Inferior parietal cortex (tissue), 1 donor: ENCODE measurements at regions not wholly inside any gene's neighbourhood (a gene's known extent, or its start where the extent isn't known, plus 50 kb on each side); places are given as distances from the start of the nearest gene placed in this dataset.
"Not testable (repeated sequence)": the region's sequence is repeated elsewhere in the genome, so short reads cannot be mapped to it uniquely, and the experiment has no call there.

Experiments used
- DNase-seq: peaks from one replicate; pipeline ENCODE4 v3.0.0-alpha.2; 2016; ENCODE audit errors: extremely low spot score

- no peak for DNase-seq
These were observed 1181.4 kb downstream of the RPA4 start for GRCh38 chrX:98065151-98065550.

- no peak for DNase-seq
These were observed 1183.9 kb downstream of the RPA4 start for GRCh38 chrX:98067611-98068010.

- no peak for DNase-seq
These were observed 1184.4 kb downstream of the RPA4 start for GRCh38 chrX:98068024-98068580.

GRCh38 chrX:98071331-98071730 lies 1187.6 kb downstream of the RPA4 start:
- no peak for DNase-seq

- DNase-seq = no peak
These were observed 1193.7 kb downstream of the RPA4 start for GRCh38 chrX:98077440-98077839.

- no peak for DNase-seq
These were observed 1228.0 kb downstream of the RPA4 start for GRCh38 chrX:98111684-98112083.

- no peak for DNase-seq
These were observed 1230.3 kb downstream of the RPA4 start for GRCh38 chrX:98114021-98114420.

- DNase-seq = no peak
These were observed 1257.8 kb downstream of the RPA4 start for GRCh38 chrX:98141466-98141865.

- DNase-seq = no peak
These were observed 1307.3 kb downstream of the RPA4 start for GRCh38 chrX:98191003-98191402.

- no peak for DNase-seq
These were observed 1310.3 kb downstream of the RPA4 start for GRCh38 chrX:98194036-98194435.

GRCh38 chrX:98203800-98204199 lies 1320.1 kb downstream of the RPA4 start:
- DNase-seq = no peak

- no peak for DNase-seq
These were observed 1324.2 kb downstream of the RPA4 start for GRCh38 chrX:98207947-98208346.

- no peak for DNase-seq
These were observed 1347.3 kb downstream of the RPA4 start for GRCh38 chrX:98231003-98231402.

GRCh38 chrX:98240061-98240460 lies 1356.4 kb downstream of the RPA4 start:
- not testable (repeated sequence) for DNase-seq

- no peak for DNase-seq
These were observed 1379.4 kb downstream of the RPA4 start for GRCh38 chrX:98263135-98263534.

GRCh38 chrX:98289726-98290125 lies 1406.0 kb downstream of the RPA4 start:
- no peak for DNase-seq

- DNase-seq = no peak
These were observed 1410.6 kb downstream of the RPA4 start for GRCh38 chrX:98294310-98294709.

GRCh38 chrX:98296129-98296528 lies 1412.4 kb downstream of the RPA4 start:
- no peak for DNase-seq

- DNase-seq = no peak
These were observed 1416.1 kb downstream of the RPA4 start for GRCh38 chrX:98299785-98300184.

GRCh38 chrX:98300536-98300935 lies 1416.8 kb downstream of the RPA4 start:
- DNase-seq = not testable (repeated sequence)

- no peak for DNase-seq
These were observed 1447.7 kb downstream of the RPA4 start for GRCh38 chrX:98331407-98331806.

GRCh38 chrX:98338544-98338943 lies 1454.8 kb downstream of the RPA4 start:
- DNase-seq = no peak

GRCh38 chrX:98350940-98351339 lies 1467.2 kb downstream of the RPA4 start:
- no peak for DNase-seq

- DNase-seq = no peak
These were observed 1473.4 kb downstream of the RPA4 start for GRCh38 chrX:98357146-98357545.
